ENCODE measurements at regions not wholly inside any gene's neighbourhood (a gene's known extent, or its start where the extent isn't known, plus 50 kb on each side); places are given as distances from the start of the nearest gene placed in this dataset.

DNA sequence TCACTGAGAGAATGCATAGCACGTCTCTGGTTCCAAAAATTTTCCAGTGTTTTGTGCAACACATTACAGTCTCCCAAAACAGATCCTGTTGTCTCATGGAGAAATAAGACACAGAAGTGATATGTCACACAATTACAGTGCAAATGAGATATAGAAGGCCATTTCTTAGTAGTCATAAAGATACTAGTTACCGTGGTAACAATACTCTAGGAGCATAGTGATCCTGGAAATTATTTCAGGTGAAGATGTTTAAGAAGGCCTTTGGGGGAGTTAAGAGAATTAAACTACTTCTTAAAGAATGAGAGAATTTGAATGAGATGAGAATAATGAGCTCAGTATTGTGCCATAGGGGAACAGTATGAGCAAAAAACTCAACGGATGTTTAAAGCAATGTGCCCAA is 628.0 kb upstream of the MIR17HG start:
- Histone ChIP-seq H3K4me1 (no peaks in the 10 kb centered on the region), H3K4me3 (no peak overlapping the region), H3K27ac (no peak overlapping the region), H3K9me3 (no peaks in the 10 kb centered on the region), H3K4me2 (no peak overlapping the region)
- POLR2A ChIA-PET, result no interaction called here
- no peak for ATAC-seq
- whole genome bisulfite sequencing (ENCODE audit: missing lambda C conversion rate), result 84% methylated on average over 3 of the region's 3 CpGs
- FAIRE-seq, result no peak
- TF ChIP-seq CHD2 (IDR thresholded peaks at IDR 0.05; ENCODE audit: low read length, partially characterized antibody) (no peak), RAD21 (conservative IDR thresholded peaks at IDR 0.05 in 1 of 2, IDR thresholded peaks at IDR 0.05 in 1 of 2) (no peak), RNF2 (IDR thresholded peaks at IDR 0.05; ENCODE audit: borderline replicate concordance, low read depth) (no peak), MAZ (IDR thresholded peaks at IDR 0.05; ENCODE audit: borderline replicate concordance, low read depth, low read length) (no peak), MAFK (IDR thresholded peaks at IDR 0.05; ENCODE audit: partially characterized antibody) (no peak), TP53 (CRISPR knock-in tag; IDR thresholded peaks at IDR 0.05) (no peak), JUN (IDR thresholded peaks at IDR 0.05) (no peak)
- no peak for DNase-seq (ENCODE audit: low read depth in 1 of 2, low spot score in 1 of 2)
- CTCF ChIA-PET, result no interaction called here

DNA sequence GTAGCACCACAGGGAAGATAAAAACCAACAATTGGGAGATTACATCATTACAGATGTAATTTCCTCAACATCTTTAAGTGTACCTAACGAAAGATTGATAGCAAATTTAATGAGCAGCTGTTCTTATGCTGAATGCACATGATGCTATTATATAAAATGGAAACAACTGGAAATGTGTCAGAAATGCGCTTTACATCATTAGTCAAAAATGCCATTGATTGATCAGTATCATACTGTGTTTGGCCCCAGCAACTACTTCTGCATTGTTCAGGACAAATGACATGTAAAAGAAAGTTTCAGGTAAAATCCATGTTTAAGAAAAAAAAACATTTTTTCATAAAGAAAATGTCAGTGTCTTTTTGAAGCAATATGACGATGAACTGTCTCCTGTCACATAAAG is 625.5 kb upstream of the MIR17HG start:
- Histone ChIP-seq H3K4me1 (no peaks in the 10 kb centered on the region), H3K4me2 (no peak overlapping the region), H3K4me3 (no peak overlapping the region), H3K9me3 (no peaks in the 10 kb centered on the region), H3K27ac (no peak overlapping the region)
- DNase-seq (ENCODE audit: low read depth in 1 of 2, low spot score in 1 of 2), result no peak
- no peak for ATAC-seq
- 40% methylated on average over 3 of the region's 3 CpGs for WGBS (ENCODE audit: missing lambda C conversion rate)
- FAIRE-seq, result no peak
- TF ChIP-seq, protein P1, sequence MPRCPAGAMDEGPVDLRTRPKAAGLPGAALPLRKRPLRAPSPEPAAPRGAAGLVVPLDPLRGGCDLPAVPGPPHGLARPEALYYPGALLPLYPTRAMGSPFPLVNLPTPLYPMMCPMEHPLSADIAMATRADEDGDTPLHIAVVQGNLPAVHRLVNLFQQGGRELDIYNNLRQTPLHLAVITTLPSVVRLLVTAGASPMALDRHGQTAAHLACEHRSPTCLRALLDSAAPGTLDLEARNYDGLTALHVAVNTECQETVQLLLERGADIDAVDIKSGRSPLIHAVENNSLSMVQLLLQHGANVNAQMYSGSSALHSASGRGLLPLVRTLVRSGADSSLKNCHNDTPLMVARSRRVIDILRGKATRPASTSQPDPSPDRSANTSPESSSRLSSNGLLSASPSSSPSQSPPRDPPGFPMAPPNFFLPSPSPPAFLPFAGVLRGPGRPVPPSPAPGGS (IDR thresholded peaks at IDR 0.05), result no peak
- no peak for TF ChIP-seq TP53 (CRISPR knock-in tag; IDR thresholded peaks at IDR 0.05)
- no peak for TF ChIP-seq SREBF2 (IDR thresholded peaks at IDR 0.05)
- no peak for TF ChIP-seq NPAS2 (CRISPR knock-in tag; IDR thresholded peaks at IDR 0.05; ENCODE audit: borderline replicate concordance)
- no peak for TF ChIP-seq MAFK (IDR thresholded peaks at IDR 0.05; ENCODE audit: partially characterized antibody)
- TF ChIP-seq, protein P2, sequence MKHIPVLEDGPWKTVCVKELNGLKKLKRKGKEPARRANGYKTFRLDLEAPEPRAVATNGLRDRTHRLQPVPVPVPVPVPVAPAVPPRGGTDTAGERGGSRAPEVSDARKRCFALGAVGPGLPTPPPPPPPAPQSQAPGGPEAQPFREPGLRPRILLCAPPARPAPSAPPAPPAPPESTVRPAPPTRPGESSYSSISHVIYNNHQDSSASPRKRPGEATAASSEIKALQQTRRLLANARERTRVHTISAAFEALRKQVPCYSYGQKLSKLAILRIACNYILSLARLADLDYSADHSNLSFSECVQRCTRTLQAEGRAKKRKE (CRISPR knock-in tag; IDR thresholded peaks at IDR 0.05; ENCODE audit: low read depth), result no peak
- no peak for TF ChIP-seq HDAC2 (IDR thresholded peaks at IDR 0.05)
- TF ChIP-seq GATA3 (IDR thresholded peaks at IDR 0.05; ENCODE audit: borderline replicate concordance), result no peak
- TF ChIP-seq TFCP2L1 (CRISPR knock-in tag; IDR thresholded peaks at IDR 0.05), result no peak
- ChIA-PET CTCF (no interaction called here), POLR2A (no interaction called here)

DNA sequence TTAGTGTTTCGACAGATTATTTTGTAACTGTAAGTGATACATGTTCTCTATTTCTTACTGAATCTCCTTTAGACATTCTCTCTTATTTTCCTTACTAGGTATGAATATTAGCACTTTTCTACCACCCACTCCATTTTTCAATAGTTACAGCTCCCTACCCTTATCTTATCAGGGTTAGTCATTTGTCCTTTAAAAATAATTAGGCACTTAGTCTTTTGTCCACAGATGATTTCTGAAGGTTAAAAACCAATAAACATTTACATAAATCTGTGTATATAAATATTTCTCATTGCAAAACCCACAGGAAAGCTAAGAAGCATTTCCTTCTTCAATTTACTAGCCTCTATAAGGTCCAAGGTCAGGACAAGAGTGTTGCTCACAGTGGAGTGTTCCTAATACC is 624.1 kb upstream of the MIR17HG start:
- ATAC-seq (no peak), FAIRE-seq (no peak), DNase-seq (ENCODE audit: low read depth in 1 of 2, low spot score in 1 of 2) (no peak)
- CTCF ChIA-PET, result no interaction called here
- Histone ChIP-seq H3K4me3 (no peak overlapping the region), H3K4me2 (no peak overlapping the region), H3K9me3 (no peaks in the 10 kb centered on the region), H3K27ac (no peak overlapping the region), H3K4me1 (no peaks in the 10 kb centered on the region)
- POLR2A ChIA-PET, result no interaction called here
- WGBS (ENCODE audit: missing lambda C conversion rate), result 70% methylated on average over 1 of the region's 1 CpG
- no peak for TF ChIP-seq ESRRA (IDR thresholded peaks at IDR 0.05; ENCODE audit: borderline replicate concordance, low read length)
- TF ChIP-seq POLR2A (IDR thresholded peaks at IDR 0.05; ENCODE audit: low read length), result no peak
- TF ChIP-seq RCOR1 (IDR thresholded peaks at IDR 0.05; ENCODE audit: low read depth, low read length), result no peak
- TF ChIP-seq PHF8 (IDR thresholded peaks at IDR 0.05; ENCODE audit: borderline replicate concordance, low read depth), result no peak
- TF ChIP-seq NPAS2 (CRISPR knock-in tag; IDR thresholded peaks at IDR 0.05; ENCODE audit: borderline replicate concordance), result no peak
- TF ChIP-seq ZSCAN20 (CRISPR knock-in tag; IDR thresholded peaks at IDR 0.05), result no peak
- TF ChIP-seq GATA3 (IDR thresholded peaks at IDR 0.05; ENCODE audit: borderline replicate concordance), result no peak
- TF ChIP-seq JUNB (IDR thresholded peaks at IDR 0.05), result no peak
- TF ChIP-seq, protein P3, sequence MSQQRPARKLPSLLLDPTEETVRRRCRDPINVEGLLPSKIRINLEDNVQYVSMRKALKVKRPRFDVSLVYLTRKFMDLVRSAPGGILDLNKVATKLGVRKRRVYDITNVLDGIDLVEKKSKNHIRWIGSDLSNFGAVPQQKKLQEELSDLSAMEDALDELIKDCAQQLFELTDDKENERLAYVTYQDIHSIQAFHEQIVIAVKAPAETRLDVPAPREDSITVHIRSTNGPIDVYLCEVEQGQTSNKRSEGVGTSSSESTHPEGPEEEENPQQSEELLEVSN (IDR thresholded peaks at IDR 0.05; ENCODE audit: borderline replicate concordance, low read depth), result no peak
- TF ChIP-seq, protein P4, sequence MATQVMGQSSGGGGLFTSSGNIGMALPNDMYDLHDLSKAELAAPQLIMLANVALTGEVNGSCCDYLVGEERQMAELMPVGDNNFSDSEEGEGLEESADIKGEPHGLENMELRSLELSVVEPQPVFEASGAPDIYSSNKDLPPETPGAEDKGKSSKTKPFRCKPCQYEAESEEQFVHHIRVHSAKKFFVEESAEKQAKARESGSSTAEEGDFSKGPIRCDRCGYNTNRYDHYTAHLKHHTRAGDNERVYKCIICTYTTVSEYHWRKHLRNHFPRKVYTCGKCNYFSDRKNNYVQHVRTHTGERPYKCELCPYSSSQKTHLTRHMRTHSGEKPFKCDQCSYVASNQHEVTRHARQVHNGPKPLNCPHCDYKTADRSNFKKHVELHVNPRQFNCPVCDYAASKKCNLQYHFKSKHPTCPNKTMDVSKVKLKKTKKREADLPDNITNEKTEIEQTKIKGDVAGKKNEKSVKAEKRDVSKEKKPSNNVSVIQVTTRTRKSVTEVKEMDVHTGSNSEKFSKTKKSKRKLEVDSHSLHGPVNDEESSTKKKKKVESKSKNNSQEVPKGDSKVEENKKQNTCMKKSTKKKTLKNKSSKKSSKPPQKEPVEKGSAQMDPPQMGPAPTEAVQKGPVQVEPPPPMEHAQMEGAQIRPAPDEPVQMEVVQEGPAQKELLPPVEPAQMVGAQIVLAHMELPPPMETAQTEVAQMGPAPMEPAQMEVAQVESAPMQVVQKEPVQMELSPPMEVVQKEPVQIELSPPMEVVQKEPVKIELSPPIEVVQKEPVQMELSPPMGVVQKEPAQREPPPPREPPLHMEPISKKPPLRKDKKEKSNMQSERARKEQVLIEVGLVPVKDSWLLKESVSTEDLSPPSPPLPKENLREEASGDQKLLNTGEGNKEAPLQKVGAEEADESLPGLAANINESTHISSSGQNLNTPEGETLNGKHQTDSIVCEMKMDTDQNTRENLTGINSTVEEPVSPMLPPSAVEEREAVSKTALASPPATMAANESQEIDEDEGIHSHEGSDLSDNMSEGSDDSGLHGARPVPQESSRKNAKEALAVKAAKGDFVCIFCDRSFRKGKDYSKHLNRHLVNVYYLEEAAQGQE (IDR thresholded peaks at IDR 0.05), result no peak
- TF ChIP-seq TP53 (CRISPR knock-in tag; IDR thresholded peaks at IDR 0.05), result no peak
- TF ChIP-seq NR3C1 (IDR thresholded peaks at IDR 0.05), result no peak
- no peak for TF ChIP-seq CEBPB (IDR thresholded peaks at IDR 0.05)
- no peak for TF ChIP-seq HOXA7 (CRISPR knock-in tag; IDR thresholded peaks at IDR 0.05)
- no peak for TF ChIP-seq FOSL2 (IDR thresholded peaks at IDR 0.05)
- no peak for TF ChIP-seq FOSL2 (CRISPR knock-in tag; IDR thresholded peaks at IDR 0.05)
